H1 (cell line): ENCODE measurements at regions not wholly inside any gene's neighbourhood (a gene's known extent, or its start where the extent isn't known, plus 50 kb on each side); places are given as distances from the start of the nearest gene placed in this dataset.
"Not testable (repeated sequence)": the region's sequence is repeated elsewhere in the genome, so short reads cannot be mapped to it uniquely, and the experiment has no call there.

Experiments
- CTCF ChIA-PET: fragments of 300-600 bp; sonication (Branson Sonifier 250); formaldehyde crosslinking; loops from one replicate; lab custom pipeline; 2021; ENCODE audit not compliant: partially characterized antibody; lab: Charles Lee
- POLR2A ChIA-PET: fragments of 300-600 bp; sonication (Branson Sonifier 250); formaldehyde crosslinking; loops from one replicate; lab custom pipeline; 2021; ENCODE audit warnings: inconsistent platforms; ENCODE audit not compliant: partially characterized antibody; lab: Charles Lee
- DNase-seq, 2 experiments: peaks; one replicate each; pipeline versions ENCODE4 v3.0.0 to v3.0.0-alpha.2; 2010 to 2022; ENCODE audit warnings: low spot score in 2 of 2, low read depth in 1 of 2, mixed read lengths in 1 of 2
- FAIRE-seq: peaks from 2 replicates; lab custom pipeline; 2011; peaks lifted over from hg19 to GRCh38; lab: Jason Lieb, UNC
- H2AFZ ChIP-seq: 2 replicates; pipeline ENCODE4 v1.8.1; 2012; ENCODE audit warnings: low read length, inconsistent platforms
- H2AK5ac ChIP-seq: 2 replicates; pipeline ENCODE4 v1.6.1; 2013; ENCODE audit warnings: low read depth, low read length
- H2BK120ac ChIP-seq: replicated peaks from 2 replicates; pipeline ENCODE3; 2013; ENCODE audit warnings: low read depth, low read length, inconsistent platforms
- H2BK12ac ChIP-seq: 2 replicates; pipeline ENCODE4 v1.6.1; 2013; ENCODE audit warnings: low read depth, low read length
- H2BK15ac ChIP-seq: 2 replicates; pipeline ENCODE4 v1.6.1; 2013; ENCODE audit warnings: low read length
- H2BK20ac ChIP-seq: 2 replicates; pipeline ENCODE4 v1.6.1; 2013; ENCODE audit warnings: low read length
- H2BK5ac ChIP-seq: 2 replicates; pipeline ENCODE4 v1.6.1; 2013; ENCODE audit warnings: low read depth, low read length
- H3K14ac ChIP-seq: 2 replicates; pipeline ENCODE4 v1.6.1; 2013; ENCODE audit warnings: inconsistent platforms; ENCODE audit not compliant: insufficient read length
- H3K18ac ChIP-seq: 2 replicates; pipeline ENCODE4 v1.6.1; 2013; ENCODE audit warnings: low read length; ENCODE audit errors: extremely low read depth
- H3K23ac ChIP-seq: 2 replicates; pipeline ENCODE4 v1.6.1; 2013; ENCODE audit warnings: inconsistent platforms; ENCODE audit not compliant: insufficient read length
- H3K23me2 ChIP-seq: 2 replicates; pipeline ENCODE4 v1.6.1; 2013; ENCODE audit warnings: low read depth, low read length
- H3K27ac ChIP-seq: 2 replicates; pipeline ENCODE4 v1.6.1; 2011; ENCODE audit warnings: low read depth, low read length, inconsistent platforms
- H3K27me3 ChIP-seq, 4 experiments: replicated peaks in 1 of 4; 1 replicate in 1 of 4; 2 replicates in 3 of 4; pipeline versions ENCODE4 v1.6.1 to v1.8.1; 2011 to 2013; ENCODE audit warnings: low read length in 3 of 4, mild to moderate bottlenecking in 3 of 4, inconsistent platforms in 2 of 4, mixed read lengths in 2 of 4, moderate library complexity in 1 of 4; ENCODE audit not compliant: control insufficient read depth in 3 of 4, insufficient read depth in 3 of 4; ENCODE audit errors: extremely low read depth in 1 of 4
- H3K36me3 ChIP-seq, 4 experiments: 2 replicates each; pipeline versions ENCODE4 v1.6.1 to v1.8.1; 2011 to 2013; ENCODE audit warnings: mild to moderate bottlenecking in 4 of 4, low read length in 3 of 4, moderate library complexity in 2 of 4, control low read depth in 1 of 4, inconsistent platforms in 1 of 4; ENCODE audit not compliant: insufficient read depth in 4 of 4, control insufficient read depth in 2 of 4
- H3K4ac ChIP-seq: replicated peaks from 2 replicates; pipeline ENCODE3; 2013; ENCODE audit warnings: low read length, low read depth, mixed read lengths, inconsistent platforms; ENCODE audit not compliant: insufficient read length
- H3K4me1 ChIP-seq, 4 experiments: replicated peaks in 1 of 4; 1 replicate in 1 of 4; 2 replicates in 3 of 4; pipeline versions ENCODE4 v1.6.1 to v1.8.1; 2011 to 2013; ENCODE audit warnings: low read length in 3 of 4, inconsistent platforms in 2 of 4, mixed read lengths in 1 of 4; ENCODE audit not compliant: insufficient read depth in 4 of 4, control insufficient read depth in 3 of 4
- H3K4me2 ChIP-seq, 2 experiments: 2 replicates each; pipeline versions ENCODE4 v1.6.1 to v1.8.1; 2011 to 2013; ENCODE audit warnings: low read depth in 2 of 2, low read length in 2 of 2, control low read depth in 1 of 2, inconsistent platforms in 1 of 2, mild to moderate bottlenecking in 1 of 2; ENCODE audit not compliant: insufficient read depth in 1 of 2
- H3K4me3 ChIP-seq, 4 experiments: fragments of 200-600, 300-600 bp in 1 of 4; sonication (generic), shearing (Covaris generic), sonication (Bioruptor Twin) in 1 of 4; 2 replicates each; pipeline versions ENCODE4 v1.5.1 to v1.8.1; 2011 to 2016; ENCODE audit warnings: low read length in 4 of 4, low read depth in 3 of 4, control low read depth in 2 of 4, inconsistent platforms in 2 of 4, mild to moderate bottlenecking in 2 of 4, mixed read lengths in 1 of 4, moderate library complexity in 1 of 4; ENCODE audit not compliant: insufficient read depth in 2 of 4; ENCODE audit errors: extremely low read depth in 1 of 4
- H3K56ac ChIP-seq: replicated peaks from 2 replicates; pipeline ENCODE3; 2013; ENCODE audit warnings: low read depth, mild to moderate bottlenecking, mixed read lengths, low read length, inconsistent platforms; ENCODE audit not compliant: insufficient read length
- H3K79me1 ChIP-seq: 2 replicates; pipeline ENCODE4 v1.6.1; 2013; ENCODE audit warnings: low read depth, low read length, control low read depth
- H3K79me2 ChIP-seq, 2 experiments: 2 replicates each; pipeline versions ENCODE4 v1.6.1 to v1.8.1; 2012 to 2013; ENCODE audit warnings: low read length in 2 of 2, mild to moderate bottlenecking in 2 of 2, inconsistent platforms in 1 of 2; ENCODE audit not compliant: insufficient read depth in 2 of 2, control insufficient read depth in 1 of 2
- H3K9ac ChIP-seq, 4 experiments: replicated peaks in 1 of 4; 1 replicate in 1 of 4; 2 replicates in 3 of 4; pipeline versions ENCODE4 v1.6.1 to v1.8.1; 2011 to 2013; ENCODE audit warnings: low read depth in 3 of 4, low read length in 3 of 4, control low read depth in 2 of 4, mild to moderate bottlenecking in 2 of 4, moderate library complexity in 2 of 4, inconsistent platforms in 1 of 4; ENCODE audit errors: extremely low read depth in 1 of 4
- H3K9me3 ChIP-seq, 2 experiments: 2 replicates each; pipeline versions ENCODE4 v1.6.1 to v1.8.1; 2012 to 2013; ENCODE audit warnings: mild to moderate bottlenecking in 2 of 2, moderate library complexity in 2 of 2, control low read depth in 1 of 2, inconsistent platforms in 1 of 2, low read depth in 1 of 2, low read length in 1 of 2, mixed read lengths in 1 of 2; ENCODE audit not compliant: insufficient read depth in 2 of 2
- H4K20me1 ChIP-seq, 2 experiments: replicated peaks in 1 of 2; 2 replicates each; pipeline versions ENCODE3 to v1.8.1; 2011 to 2013; ENCODE audit warnings: inconsistent platforms in 2 of 2, low read length in 2 of 2, mild to moderate bottlenecking in 1 of 2; ENCODE audit not compliant: insufficient read depth in 2 of 2, control insufficient read depth in 1 of 2
- H4K5ac ChIP-seq: 2 replicates; pipeline ENCODE4 v1.6.1; 2013; ENCODE audit warnings: low read length, low read depth, mixed read lengths, inconsistent platforms; ENCODE audit not compliant: insufficient read length
- H4K8ac ChIP-seq: 2 replicates; pipeline ENCODE4 v1.8.0; 2013; ENCODE audit warnings: mild to moderate bottlenecking, moderate library complexity, low read length, inconsistent platforms; ENCODE audit not compliant: insufficient read depth; ENCODE audit errors: extremely low read depth
- H4K91ac ChIP-seq: replicated peaks from 2 replicates; pipeline ENCODE3; 2013; ENCODE audit warnings: low read length, mixed read lengths, inconsistent platforms; ENCODE audit not compliant: insufficient read length
- WGBS, 2 experiments: shearing (Covaris generic) in 1 of 2; methylation state at CpG; one replicate each; pipeline versions ENCODE4 v1.1.6 to v1.1.7; 2013 to 2015; ENCODE audit warnings: low lambda C conversion rate in 2 of 2, mixed read lengths in 2 of 2, inconsistent platforms in 1 of 2, low coverage in 1 of 2, missing lambda C conversion rate in 1 of 2; ENCODE audit not compliant: insufficient replicate concordance in 2 of 2, insufficient coverage in 1 of 2, insufficient read length in 1 of 2; ENCODE audit errors: extremely low coverage in 1 of 2, missing lambda C conversion rate in 1 of 2; 5-methylcytosine and 5-hydroxymethylcytosine counted together

DNA sequence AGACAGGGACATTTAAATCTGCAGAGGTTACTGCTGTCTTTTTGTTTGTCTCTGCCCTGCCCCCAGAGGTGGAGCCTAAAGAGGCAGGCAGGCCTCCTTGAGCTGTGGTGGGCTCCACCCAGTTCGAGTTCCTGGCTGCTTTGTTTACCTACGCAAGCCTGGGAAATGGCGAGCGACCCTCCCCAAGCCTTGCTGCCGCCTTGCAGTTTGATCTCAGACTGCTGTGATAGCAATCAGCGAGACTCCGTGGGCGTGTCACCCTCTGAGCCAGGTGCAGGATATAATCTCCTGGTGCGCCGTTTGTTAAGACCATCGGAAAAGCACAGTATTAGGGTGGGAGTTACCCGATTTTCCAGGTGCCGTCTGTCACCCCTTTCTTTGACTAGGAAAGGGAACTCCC is 93.3 kb downstream of the ANKRD30BL start:
- H3K79me2 ChIP-seq, POLR2A ChIA-PET, H2BK120ac ChIP-seq, H3K56ac ChIP-seq, H3K23me2 ChIP-seq, CTCF ChIA-PET, H2BK5ac ChIP-seq, H3K9me3 ChIP-seq, H3K27me3 ChIP-seq, H2AFZ ChIP-seq, H3K9ac ChIP-seq, H3K4ac ChIP-seq, H2AK5ac ChIP-seq, H3K23ac ChIP-seq, H4K20me1 ChIP-seq, H3K36me3 ChIP-seq, FAIRE-seq, H3K14ac ChIP-seq, H2BK20ac ChIP-seq, H3K4me2 ChIP-seq, H3K4me3 ChIP-seq, H4K91ac ChIP-seq, H3K4me1 ChIP-seq, DNase-seq, H3K79me1 ChIP-seq, H2BK12ac ChIP-seq, H3K18ac ChIP-seq, H3K27ac ChIP-seq, H4K8ac ChIP-seq, H2BK15ac ChIP-seq, H4K5ac ChIP-seq: not testable (repeated sequence)
- 92% methylated on average over 13 of the region's 13 CpGs; no CpG with 5 or more reads in 1 of the 2 experiments for WGBS, 2 experiments

DNA sequence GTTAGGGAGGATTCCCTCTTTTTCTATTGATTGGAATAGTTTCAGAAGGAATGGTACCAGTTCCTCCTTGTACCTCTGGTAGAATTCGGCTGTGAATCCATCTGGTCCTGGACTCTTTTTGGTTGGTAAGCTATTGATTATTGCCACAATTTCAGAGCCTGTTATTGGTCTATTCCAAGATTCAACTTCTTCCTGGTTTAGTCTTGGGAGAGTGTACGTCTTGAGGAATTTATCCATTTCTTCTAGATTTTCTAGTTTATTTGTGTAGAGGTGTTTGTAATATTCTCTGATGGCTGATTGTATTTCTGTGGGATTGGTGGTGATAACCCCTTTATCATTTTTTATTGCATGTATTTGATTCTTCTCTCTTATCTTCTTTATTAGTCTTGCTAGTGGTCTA is 96.4 kb downstream of the ANKRD30BL start:
- 94% methylated on average over 1 of the region's 2 CpGs; no CpG with 5 or more reads in 1 of the 2 experiments for WGBS, 2 experiments

More for the DNA sequence above, 96.4 kb downstream of the ANKRD30BL start:
- H4K5ac ChIP-seq, H3K23ac ChIP-seq, FAIRE-seq, POLR2A ChIA-PET, H3K14ac ChIP-seq, H3K18ac ChIP-seq, H3K27me3 ChIP-seq, H2AK5ac ChIP-seq, H3K79me1 ChIP-seq, H2BK15ac ChIP-seq, H3K56ac ChIP-seq, H4K8ac ChIP-seq, DNase-seq, H3K9ac ChIP-seq, H3K23me2 ChIP-seq, H2BK120ac ChIP-seq, H3K9me3 ChIP-seq, H2BK12ac ChIP-seq, H3K4ac ChIP-seq, H3K27ac ChIP-seq, H2BK5ac ChIP-seq, H4K20me1 ChIP-seq, H3K36me3 ChIP-seq, H3K4me2 ChIP-seq, H3K4me3 ChIP-seq, CTCF ChIA-PET, H2BK20ac ChIP-seq, H2AFZ ChIP-seq, H3K4me1 ChIP-seq, H3K79me2 ChIP-seq, H4K91ac ChIP-seq: not testable (repeated sequence)
